ENCODE measurements at regions not wholly inside any gene's neighbourhood (a gene's known extent, or its start where the extent isn't known, plus 50 kb on each side); places are given as distances from the start of the nearest gene placed in this dataset.

DNA sequence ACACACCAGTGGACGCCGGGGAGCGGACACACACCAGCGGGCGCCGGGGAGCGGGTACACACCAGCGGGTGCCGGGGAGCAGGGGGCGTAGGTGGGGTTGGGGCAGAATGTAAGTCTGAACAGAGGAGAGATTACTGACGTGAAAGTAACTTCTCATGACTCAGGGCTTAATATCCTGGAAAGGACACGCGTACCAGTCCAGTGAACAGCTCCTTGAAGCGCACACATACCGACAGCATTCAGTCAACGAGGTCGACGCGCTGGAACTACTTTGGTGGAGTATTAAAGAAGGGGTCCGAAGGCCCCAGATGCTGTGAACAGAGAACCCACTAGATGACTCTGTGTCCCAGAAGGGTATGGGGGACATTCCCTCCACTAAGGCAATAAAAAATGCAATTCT lies 129.6 kb downstream of the ENGASE start:
- H3K4me3 Mint-ChIP-seq, result no peak overlapping the region
- H3K36me3 Mint-ChIP-seq (ENCODE audit: insufficient read depth in 1 of 3, low read depth in 3 of 3), result no peaks in the 10 kb centered on the region

More for the DNA sequence above, 129.6 kb downstream of the ENGASE start:
- no peak overlapping the region for H3K56ac ChIP-seq (ENCODE audit: insufficient read length, low read depth, low read length)
- no peaks in the 10 kb centered on the region for H3K9me3 ChIP-seq (ENCODE audit: control insufficient read depth, low read depth, low read length)
- no peak overlapping the region for H4K91ac ChIP-seq (ENCODE audit: insufficient read length, low read depth, low read length)
- H3K79me1 ChIP-seq (ENCODE audit: insufficient read depth, low read depth, low read length, poor library complexity, severe bottlenecking), result no peaks in the 10 kb centered on the region
- no peak overlapping the region for H2AK5ac ChIP-seq (ENCODE audit: insufficient read length, low read length)
- no peak for DNase-seq
- H2AFZ ChIP-seq (ENCODE audit: low read length), result no peak overlapping the region
- H2BK20ac ChIP-seq (ENCODE audit: low read depth, low read length, poor library complexity, severe bottlenecking), result no peak overlapping the region
- H3K27me3 Mint-ChIP-seq (ENCODE audit: low read depth), result peaks cover 1% of the 10 kb centered on the region
- no peak overlapping the region for H2BK120ac ChIP-seq (ENCODE audit: low read depth, low read length, poor library complexity, severe bottlenecking)
- H2BK12ac ChIP-seq (ENCODE audit: insufficient read length, low read depth, low read length), result no peak overlapping the region
- TF ChIP-seq, protein P1, sequence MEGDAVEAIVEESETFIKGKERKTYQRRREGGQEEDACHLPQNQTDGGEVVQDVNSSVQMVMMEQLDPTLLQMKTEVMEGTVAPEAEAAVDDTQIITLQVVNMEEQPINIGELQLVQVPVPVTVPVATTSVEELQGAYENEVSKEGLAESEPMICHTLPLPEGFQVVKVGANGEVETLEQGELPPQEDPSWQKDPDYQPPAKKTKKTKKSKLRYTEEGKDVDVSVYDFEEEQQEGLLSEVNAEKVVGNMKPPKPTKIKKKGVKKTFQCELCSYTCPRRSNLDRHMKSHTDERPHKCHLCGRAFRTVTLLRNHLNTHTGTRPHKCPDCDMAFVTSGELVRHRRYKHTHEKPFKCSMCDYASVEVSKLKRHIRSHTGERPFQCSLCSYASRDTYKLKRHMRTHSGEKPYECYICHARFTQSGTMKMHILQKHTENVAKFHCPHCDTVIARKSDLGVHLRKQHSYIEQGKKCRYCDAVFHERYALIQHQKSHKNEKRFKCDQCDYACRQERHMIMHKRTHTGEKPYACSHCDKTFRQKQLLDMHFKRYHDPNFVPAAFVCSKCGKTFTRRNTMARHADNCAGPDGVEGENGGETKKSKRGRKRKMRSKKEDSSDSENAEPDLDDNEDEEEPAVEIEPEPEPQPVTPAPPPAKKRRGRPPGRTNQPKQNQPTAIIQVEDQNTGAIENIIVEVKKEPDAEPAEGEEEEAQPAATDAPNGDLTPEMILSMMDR (conservative IDR thresholded peaks at IDR 0.05), result no peak
- no peak overlapping the region for H3K4ac ChIP-seq (ENCODE audit: low read depth, low read length)
- no peak overlapping the region for H4K5ac ChIP-seq (ENCODE audit: insufficient read length, low read depth, low read length)
- H3K14ac ChIP-seq (ENCODE audit: insufficient read depth, low read length), result no peak overlapping the region
- no peak overlapping the region for H3K18ac ChIP-seq (ENCODE audit: insufficient read length, low read depth, low read length)
- H4K20me1 ChIP-seq (ENCODE audit: control insufficient read depth, insufficient read depth, insufficient read length), result no peaks in the 10 kb centered on the region
- H3K27ac Mint-ChIP-seq, result no peak overlapping the region
- H3K79me2 ChIP-seq (ENCODE audit: insufficient read depth, low read length), result no peaks in the 10 kb centered on the region
- H2BK5ac ChIP-seq (ENCODE audit: insufficient read length, low read length), result no peak overlapping the region
- H2BK15ac ChIP-seq (ENCODE audit: low read depth, low read length), result no peak overlapping the region
- no peaks in the 10 kb centered on the region for H3K27me3 ChIP-seq (ENCODE audit: insufficient read depth, low read length)
- peaks cover 30 to 33% of the 10 kb centered on the region in 2 experiments for H3K4me1 Mint-ChIP-seq
- no CpG with 5 or more reads among the region's 20 CpGs for whole genome bisulfite sequencing (ENCODE audit: extremely low coverage, insufficient read length, low lambda C conversion rate)
- H3K23ac ChIP-seq (ENCODE audit: insufficient read length, low read depth, low read length), result no peak overlapping the region
- no peaks in the 10 kb centered on the region for H3K23me2 ChIP-seq (ENCODE audit: insufficient read length, low read depth, low read length, poor library complexity, severe bottlenecking)
- H3K27ac ChIP-seq (ENCODE audit: insufficient read length, low read depth, low read length), result no peak overlapping the region
- no peak overlapping the region for H4K8ac ChIP-seq (replicated peaks; ENCODE audit: insufficient read length, low read depth, low read length)
- no peak overlapping the region for H3K9ac ChIP-seq (ENCODE audit: extremely low read depth, insufficient read length, low read length)
- no peaks in the 10 kb centered on the region for H3K9me3 Mint-ChIP-seq
- no peak overlapping the region for H3K4me2 ChIP-seq (ENCODE audit: insufficient read depth, insufficient read length, low read length)
- no peak overlapping the region for H3T11ph ChIP-seq (ENCODE audit: low read length)
- peaks cover 10% of the 10 kb centered on the region; the same call in 1 of the 2 replicates for H3K4me1 ChIP-seq (ENCODE audit: insufficient read depth, low read length)

All from H9 (cell line).